ENCODE measurements at regions not wholly inside any gene's neighbourhood (a gene's known extent, or its start where the extent isn't known, plus 50 kb on each side); places are given as distances from the start of the nearest gene placed in this dataset.
A peak's percentile ranks its signal among the peaks of the same experiment; 100 is the strongest.

DNA sequence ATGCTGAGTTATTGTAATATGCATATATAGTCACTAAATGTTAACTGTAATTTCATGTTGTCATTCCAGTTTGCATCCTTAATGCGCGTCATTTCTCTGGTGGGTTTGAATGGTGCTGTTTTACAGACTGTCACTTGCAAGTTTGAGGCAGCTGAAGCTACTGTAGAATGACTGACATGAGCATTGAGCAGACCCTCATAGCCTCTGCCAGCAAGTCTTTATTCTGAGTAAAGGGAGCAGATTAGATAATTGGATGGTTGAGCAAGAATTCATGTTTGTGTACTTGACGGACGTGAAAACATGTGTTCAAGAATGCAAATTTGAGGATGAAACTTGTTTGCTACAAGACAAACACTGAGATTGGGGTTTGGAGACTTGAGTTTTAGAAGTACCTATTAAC is 854.8 kb upstream of the KLHL29 start:
- in situ Hi-C loops (cut with MboI; ENCODE audit: low pct_unique_long_range_greater_than_20kb in 2 of 9, low sequenced_read_pairs in 9 of 9, unreplicated experiment in 9 of 9) = no loop called here
- no peaks in the 10 kb centered on the region for H3K4me1 ChIP-seq (replicated peaks in 1 of 2)
- no peak for ATAC-seq (replicated peaks in 6 of 8)
- H3K4me3 ChIP-seq = no peak overlapping the region
- WGBS, 10 experiments = 62 to 100% (median 92%) methylated on average over 2 to 4 of the region's 4 CpGs; no CpG with 5 or more reads in 1 of the 10 experiments
- H3K27ac ChIP-seq = no peak overlapping the region

DNA sequence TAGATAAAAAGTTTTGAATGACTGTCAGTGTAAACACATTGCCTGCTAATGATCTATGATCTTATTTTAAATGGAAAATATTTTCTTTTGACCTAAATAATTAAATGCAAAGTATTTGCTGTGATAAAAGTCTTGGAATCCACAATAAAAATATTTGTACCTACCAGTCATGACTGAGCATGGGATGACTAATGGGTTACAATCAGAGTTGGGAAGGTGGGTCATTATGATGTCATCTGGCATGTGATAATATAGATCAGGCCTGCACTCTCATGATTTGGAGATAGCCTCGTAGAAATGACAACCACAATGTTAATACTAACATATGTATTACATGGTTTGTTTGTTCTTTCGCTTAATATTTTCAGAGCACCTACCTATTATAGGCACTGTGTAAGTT is 848.8 kb upstream of the KLHL29 start:
- Histone ChIP-seq H3K4me3 (no peak overlapping the region), H3K27ac (no peak overlapping the region), H3K4me1 (replicated peaks in 1 of 2) (no peaks in the 10 kb centered on the region)
- ATAC-seq (replicated peaks in 6 of 8) = peak in 5 of 8 experiments; percentile 73 to 90 (median 76)
- in situ Hi-C loops (cut with MboI; ENCODE audit: low pct_unique_long_range_greater_than_20kb in 2 of 9, low sequenced_read_pairs in 9 of 9, unreplicated experiment in 9 of 9) = no loop called here
- 15 to 100% (median 80%) methylated on average over 1 to 2 of the region's 2 CpGs for whole genome bisulfite sequencing, 10 experiments

DNA sequence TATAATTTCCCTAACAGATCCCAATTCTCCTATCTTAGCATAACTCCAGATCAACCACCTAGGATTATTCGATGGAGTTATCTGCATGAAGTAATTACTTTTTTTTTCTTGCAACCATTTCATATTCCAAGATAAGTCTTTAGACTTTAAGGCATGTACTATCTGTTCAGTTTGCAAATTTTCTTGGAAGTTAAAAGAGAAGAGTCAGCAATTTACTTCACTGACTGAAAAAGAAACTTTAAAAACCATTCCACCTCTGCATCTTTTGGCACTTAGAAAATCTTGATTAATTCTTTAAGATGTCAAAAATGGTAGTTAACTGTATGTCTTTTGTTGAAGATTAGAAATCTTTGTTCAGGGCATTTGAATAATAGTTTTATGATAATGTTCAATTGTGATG is 830.5 kb upstream of the KLHL29 start:
- Histone ChIP-seq H3K4me1 (replicated peaks in 1 of 2) (no peaks in the 10 kb centered on the region), H3K4me3 (no peak overlapping the region), H3K27ac (no peak overlapping the region)
- 0 to 100% (median 62%) methylated on average over 1 of the region's 1 CpG for WGBS, 10 experiments
- in situ Hi-C loops (cut with MboI; ENCODE audit: low pct_unique_long_range_greater_than_20kb in 2 of 9, low sequenced_read_pairs in 9 of 9, unreplicated experiment in 9 of 9) = no loop called here
- ATAC-seq (replicated peaks in 6 of 8) = no peak

DNA sequence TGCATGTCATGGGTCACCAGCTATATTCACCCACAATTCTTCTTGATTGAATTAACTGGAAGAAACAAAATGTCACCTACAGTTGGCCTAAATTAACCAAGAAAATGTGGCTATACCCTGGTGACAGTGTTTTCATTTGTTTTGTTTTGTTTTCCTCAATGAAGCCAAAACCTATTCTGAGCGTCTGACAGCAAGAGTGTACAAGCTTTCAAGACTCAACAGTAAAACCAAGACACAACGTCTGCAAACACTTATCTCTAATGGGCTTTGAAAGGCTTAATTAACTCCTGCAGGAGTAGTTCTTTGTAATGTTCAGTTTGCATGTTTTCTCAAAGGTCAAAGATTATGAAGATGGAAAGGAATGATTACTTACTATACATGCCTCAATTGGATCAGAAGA is 827.6 kb upstream of the KLHL29 start:
- no peak for ATAC-seq (replicated peaks in 6 of 8)
- no peak overlapping the region for H3K27ac ChIP-seq
- in situ Hi-C loops (cut with MboI; ENCODE audit: low pct_unique_long_range_greater_than_20kb in 2 of 9, low sequenced_read_pairs in 9 of 9, unreplicated experiment in 9 of 9) = no loop called here
- 0 to 80% (median 53%) methylated on average over 1 to 2 of the region's 2 CpGs for WGBS, 10 experiments
- H3K4me1 ChIP-seq (replicated peaks in 1 of 2) = no peaks in the 10 kb centered on the region
- no peak overlapping the region for H3K4me3 ChIP-seq

DNA sequence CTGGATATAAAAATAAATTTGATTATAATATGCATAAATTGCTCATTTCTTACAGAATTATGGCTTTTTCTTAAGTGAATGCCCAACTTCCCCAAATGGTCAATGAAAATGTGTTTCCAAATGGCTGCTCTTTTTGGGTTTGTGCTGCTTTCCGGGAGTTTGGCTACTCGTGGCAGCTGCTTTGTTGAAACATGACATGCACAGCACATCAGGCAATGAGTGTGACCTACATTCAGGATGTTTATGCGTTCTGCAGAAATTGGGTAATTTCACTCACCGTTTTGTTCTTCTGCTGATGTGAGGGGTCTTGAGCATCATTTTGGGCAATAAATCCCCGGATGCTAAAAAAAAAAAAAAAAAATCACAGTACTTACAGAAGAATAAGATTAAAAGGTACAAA is 825.0 kb upstream of the KLHL29 start:
- Histone ChIP-seq H3K4me3 (no peak overlapping the region), H3K4me1 (replicated peaks in 1 of 2) (no peaks in the 10 kb centered on the region), H3K27ac (no peak overlapping the region)
- WGBS, 10 experiments = 20 to 100% (median 69%) methylated on average over 1 to 5 of the region's 5 CpGs
- ATAC-seq (replicated peaks in 6 of 8) = no peak
- in situ Hi-C loops (cut with MboI; ENCODE audit: low pct_unique_long_range_greater_than_20kb in 2 of 9, low sequenced_read_pairs in 9 of 9, unreplicated experiment in 9 of 9) = no loop called here

DNA sequence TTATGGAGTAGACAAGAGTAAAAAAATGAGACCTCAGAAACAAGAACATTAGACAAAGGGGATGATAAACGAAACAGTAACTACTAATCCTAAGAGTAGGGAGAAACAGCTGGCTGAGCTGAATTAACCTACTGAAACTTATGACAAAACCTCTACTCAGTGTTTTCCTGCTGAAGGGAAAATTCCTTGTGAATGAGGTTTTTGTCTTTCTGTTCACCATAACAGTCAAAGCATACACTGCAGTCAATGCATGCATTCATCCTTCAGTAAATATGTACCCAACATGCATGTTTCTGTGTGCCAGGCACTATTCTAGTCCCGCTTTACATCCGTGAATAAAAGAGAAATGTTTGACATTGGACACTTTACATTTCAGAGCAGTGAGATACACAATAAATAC is 805.6 kb upstream of the KLHL29 start:
- WGBS, 10 experiments = 0 to 100% (median 52%) methylated on average over 1 to 3 of the region's 3 CpGs; no CpG with 5 or more reads in 1 of the 10 experiments
- no peak for ATAC-seq (replicated peaks in 6 of 8)
- in situ Hi-C loops (cut with MboI; ENCODE audit: low pct_unique_long_range_greater_than_20kb in 2 of 9, low sequenced_read_pairs in 9 of 9, unreplicated experiment in 9 of 9) = no loop called here
- no peak overlapping the region for H3K4me3 ChIP-seq
- no peak overlapping the region for H3K27ac ChIP-seq
- H3K4me1 ChIP-seq (replicated peaks in 1 of 2) = no peaks in the 10 kb centered on the region

DNA sequence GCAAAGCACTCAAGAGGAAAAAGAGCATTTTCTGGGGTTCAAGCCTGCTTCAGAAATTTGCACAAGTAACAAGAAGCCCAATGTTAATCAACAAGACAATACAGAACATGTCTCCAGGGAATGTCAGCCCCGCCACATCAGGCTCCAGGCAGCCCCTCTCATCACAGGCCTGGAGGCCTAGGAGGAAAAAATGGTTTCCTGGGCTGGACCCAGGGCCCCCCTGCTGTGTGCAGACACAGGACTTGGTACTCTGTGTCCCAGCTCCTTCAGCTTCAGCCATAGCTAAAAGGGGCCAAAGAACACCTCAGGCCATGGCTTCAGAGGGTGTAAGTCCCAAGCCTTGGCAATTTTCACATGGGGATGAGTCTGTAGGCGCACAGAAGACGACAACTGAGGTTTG is 802.9 kb upstream of the KLHL29 start:
- in situ Hi-C loops (cut with MboI; ENCODE audit: low pct_unique_long_range_greater_than_20kb in 2 of 9, low sequenced_read_pairs in 9 of 9, unreplicated experiment in 9 of 9) = no loop called here
- no peaks in the 10 kb centered on the region for H3K4me1 ChIP-seq (replicated peaks in 1 of 2)
- 0 to 100% (median 83%) methylated on average over 1 to 3 of the region's 3 CpGs; no CpG with 5 or more reads in 4 of the 10 experiments for WGBS, 10 experiments
- H3K27ac ChIP-seq = no peak overlapping the region
- no peak overlapping the region for H3K4me3 ChIP-seq
- no peak for ATAC-seq (replicated peaks in 6 of 8)

DNA sequence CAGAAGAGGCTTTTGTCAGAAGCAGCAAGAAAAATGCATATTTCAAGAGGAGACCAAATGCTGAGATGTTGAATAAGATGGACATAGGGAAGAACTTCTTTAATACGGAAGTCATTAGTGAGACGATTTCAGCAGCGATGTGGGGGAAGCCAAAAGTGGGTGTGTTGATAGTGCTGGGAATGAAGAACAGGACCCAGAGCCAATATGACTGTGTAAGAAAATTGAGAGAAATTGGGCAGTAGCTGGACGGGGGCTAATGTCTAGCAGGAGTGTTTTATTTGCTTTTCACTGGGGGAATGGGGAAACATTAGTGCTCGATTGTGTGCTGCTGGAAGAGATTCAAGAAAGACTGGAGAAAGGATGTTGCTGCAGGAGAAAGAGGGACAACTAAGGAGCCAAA is 788.7 kb upstream of the KLHL29 start:
- WGBS, 10 experiments = 0 to 100% (median 79%) methylated on average over 1 to 5 of the region's 5 CpGs
- ATAC-seq (replicated peaks in 6 of 8) = no peak
- in situ Hi-C loops (cut with MboI; ENCODE audit: low pct_unique_long_range_greater_than_20kb in 2 of 9, low sequenced_read_pairs in 9 of 9, unreplicated experiment in 9 of 9) = no loop called here
- Histone ChIP-seq H3K4me1 (replicated peaks in 1 of 2) (peaks cover 0 to 9% of the 10 kb centered on the region in 2 donors), H3K27ac (no peak overlapping the region), H3K4me3 (no peak overlapping the region)

DNA sequence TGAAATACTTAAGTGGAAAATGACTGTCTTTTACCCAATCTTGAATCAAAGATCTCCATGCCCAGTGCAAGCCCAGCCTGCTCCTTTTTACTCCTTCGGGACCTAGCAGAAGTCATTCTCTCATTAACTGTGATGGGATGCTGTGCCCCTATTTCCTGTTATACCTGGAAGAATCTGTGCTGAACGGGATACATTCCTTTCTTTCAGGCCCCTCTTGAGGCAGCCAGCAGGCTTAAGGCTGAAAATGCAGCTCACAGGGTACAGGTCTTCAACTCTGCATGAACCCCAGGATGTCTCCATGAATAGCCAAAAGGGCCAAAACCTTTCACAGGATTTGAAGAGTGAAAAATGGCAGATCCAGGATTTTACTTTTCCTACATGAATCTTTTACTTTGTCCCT is 784.8 kb upstream of the KLHL29 start:
- Histone ChIP-seq H3K27ac (no peak overlapping the region), H3K4me1 (replicated peaks in 1 of 2) (peaks cover 6 to 9% of the 10 kb centered on the region in 2 donors), H3K4me3 (no peak overlapping the region)
- WGBS, 10 experiments = 0 to 78% (median 26%) methylated on average over 1 to 2 of the region's 2 CpGs; no CpG with 5 or more reads in 3 of the 10 experiments
- ATAC-seq (replicated peaks in 6 of 8) = no peak
- in situ Hi-C loops (cut with MboI; ENCODE audit: low pct_unique_long_range_greater_than_20kb in 2 of 9, low sequenced_read_pairs in 9 of 9, unreplicated experiment in 9 of 9) = no loop called here

DNA sequence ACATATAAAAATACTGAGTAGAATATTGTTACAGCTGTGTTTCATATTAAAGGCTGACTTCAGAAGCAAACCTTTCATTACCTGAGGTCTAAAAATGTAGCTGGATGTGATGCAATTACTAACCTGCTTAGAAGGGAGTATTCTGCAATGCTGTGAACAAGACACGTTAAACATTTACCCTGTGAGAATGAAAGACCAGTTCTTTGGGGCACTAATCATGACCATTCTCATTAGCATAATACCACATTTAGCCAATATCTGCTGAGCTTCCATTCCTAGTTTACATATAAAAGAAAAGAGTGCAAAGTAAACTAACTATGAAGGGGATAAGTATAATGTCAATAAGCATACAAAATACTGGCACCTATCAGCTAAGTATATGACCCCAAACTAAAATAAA is 784.0 kb upstream of the KLHL29 start:
- no peak for ATAC-seq (replicated peaks in 6 of 8)
- H3K27ac ChIP-seq = no peak overlapping the region
- peaks cover 6 to 9% of the 10 kb centered on the region in 2 donors for H3K4me1 ChIP-seq (replicated peaks in 1 of 2)
- in situ Hi-C loops (cut with MboI; ENCODE audit: low pct_unique_long_range_greater_than_20kb in 2 of 9, low sequenced_read_pairs in 9 of 9, unreplicated experiment in 9 of 9) = no loop called here
- 0 to 67% (median 23%) methylated on average over 1 of the region's 1 CpG; no CpG with 5 or more reads in 2 of the 10 experiments for WGBS, 10 experiments
- no peak overlapping the region for H3K4me3 ChIP-seq

DNA sequence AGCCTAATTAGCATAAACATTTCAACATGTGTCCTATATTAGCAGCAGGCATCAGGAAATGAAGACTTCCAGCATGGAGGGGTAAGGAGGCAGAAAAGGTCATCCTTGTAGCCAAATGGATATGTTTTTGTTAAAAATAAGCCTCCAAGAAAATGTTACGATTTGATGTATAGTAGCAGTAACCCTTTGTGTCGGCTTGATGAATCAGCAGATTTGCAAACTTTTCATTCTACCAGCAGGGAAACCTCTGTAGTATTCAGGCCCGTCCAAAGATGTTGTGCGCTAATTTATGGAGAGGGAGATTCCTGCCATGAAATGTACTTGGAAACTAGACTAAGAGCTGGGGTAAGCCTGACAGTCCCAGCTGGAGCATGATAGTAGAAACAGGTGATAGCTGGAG is 780.8 kb upstream of the KLHL29 start:
- Histone ChIP-seq H3K27ac (no peak overlapping the region), H3K4me3 (no peak overlapping the region), H3K4me1 (replicated peaks in 1 of 2) (peaks cover 6 to 7% of the 10 kb centered on the region in 2 donors)
- no peak for ATAC-seq (replicated peaks in 6 of 8)
- in situ Hi-C loops (cut with MboI; ENCODE audit: low pct_unique_long_range_greater_than_20kb in 2 of 9, low sequenced_read_pairs in 9 of 9, unreplicated experiment in 9 of 9) = no loop called here
- WGBS, 10 experiments = 20 to 77% (median 49%) methylated on average over 2 to 4 of the region's 4 CpGs; no CpG with 5 or more reads in 2 of the 10 experiments

DNA sequence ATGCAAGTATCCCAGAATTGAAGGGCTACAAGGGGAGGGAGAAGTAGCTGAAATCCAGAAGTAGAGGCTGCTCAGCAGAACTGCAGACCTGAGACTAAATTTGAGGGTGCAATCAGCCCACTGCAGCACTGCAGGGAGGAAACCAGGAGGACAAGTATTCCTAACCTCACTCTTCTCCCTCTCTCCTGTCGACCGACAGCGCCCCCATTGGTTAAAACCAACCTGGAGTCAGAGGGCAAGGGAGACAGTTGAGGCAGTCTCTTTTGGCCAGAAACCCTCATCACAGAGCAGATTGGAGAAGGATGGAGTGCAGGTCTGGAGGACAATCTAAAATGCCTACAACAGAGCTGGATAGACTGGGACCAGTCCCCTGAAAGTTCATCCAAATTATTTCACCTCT is 768.9 kb upstream of the KLHL29 start:
- 90 to 100% (median 95%) methylated on average over 2 to 3 of the region's 3 CpGs; no CpG with 5 or more reads in 7 of the 10 experiments for WGBS, 10 experiments
- no peak for ATAC-seq (replicated peaks in 6 of 8)
- Histone ChIP-seq H3K27ac (no peak overlapping the region), H3K4me3 (no peak overlapping the region), H3K4me1 (replicated peaks in 1 of 2) (no peaks in the 10 kb centered on the region)
- in situ Hi-C loops (cut with MboI; ENCODE audit: low pct_unique_long_range_greater_than_20kb in 2 of 9, low sequenced_read_pairs in 9 of 9, unreplicated experiment in 9 of 9) = no loop called here

DNA sequence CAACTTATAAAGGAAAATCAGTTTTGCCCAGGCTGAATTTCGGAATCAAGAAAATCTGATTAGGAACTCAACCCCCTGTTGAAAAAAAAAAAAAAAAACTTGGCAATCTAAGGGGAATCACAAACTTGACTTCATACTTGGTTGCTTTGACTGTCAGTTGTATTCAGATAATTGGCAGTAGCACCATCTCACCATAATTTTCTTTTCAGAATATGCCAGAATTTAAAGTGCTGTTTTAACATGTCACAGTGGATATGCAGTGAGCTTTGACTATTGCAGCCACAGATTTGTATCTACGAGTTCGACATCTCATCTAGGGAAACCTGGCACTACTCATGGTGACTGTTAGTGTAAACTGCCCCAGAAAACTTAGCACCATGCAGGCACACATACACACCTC is 761.4 kb upstream of the KLHL29 start:
- Histone ChIP-seq H3K27ac (no peak overlapping the region), H3K4me3 (no peak overlapping the region), H3K4me1 (replicated peaks in 1 of 2) (no peaks in the 10 kb centered on the region)
- WGBS, 10 experiments = 0 to 100% (median 70%) methylated on average over 1 to 3 of the region's 3 CpGs; no CpG with 5 or more reads in 2 of the 10 experiments
- in situ Hi-C loops (cut with MboI; ENCODE audit: low pct_unique_long_range_greater_than_20kb in 2 of 9, low sequenced_read_pairs in 9 of 9, unreplicated experiment in 9 of 9) = no loop called here
- ATAC-seq (replicated peaks in 6 of 8) = no peak

DNA sequence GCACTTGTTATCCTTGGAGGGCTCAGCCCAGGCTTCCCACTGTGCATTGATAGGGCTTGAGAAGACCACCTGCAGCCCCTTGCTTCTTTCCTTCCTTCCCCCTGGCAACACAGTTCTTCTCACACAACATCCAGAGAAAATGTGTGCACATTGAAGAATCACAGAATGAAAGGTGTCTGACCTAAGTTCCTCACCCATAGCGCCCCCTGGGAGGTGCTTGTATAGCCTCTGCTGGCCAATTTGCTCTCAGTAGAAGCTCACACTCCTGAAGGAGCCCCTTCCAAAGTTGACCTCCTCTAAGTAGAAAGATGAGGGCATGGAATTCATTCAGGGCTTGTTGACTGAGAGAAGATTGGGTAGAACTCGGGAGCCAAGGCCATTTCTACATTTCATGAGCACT is 758.4 kb upstream of the KLHL29 start:
- WGBS, 10 experiments = 0 to 100% (median 15%) methylated on average over 1 to 2 of the region's 2 CpGs; no CpG with 5 or more reads in 5 of the 10 experiments
- no peak for ATAC-seq (replicated peaks in 6 of 8)
- in situ Hi-C loops (cut with MboI; ENCODE audit: low pct_unique_long_range_greater_than_20kb in 2 of 9, low sequenced_read_pairs in 9 of 9, unreplicated experiment in 9 of 9) = no loop called here
- no peaks in the 10 kb centered on the region for H3K4me1 ChIP-seq (replicated peaks in 1 of 2)
- H3K4me3 ChIP-seq = no peak overlapping the region
- no peak overlapping the region for H3K27ac ChIP-seq

All from motor neuron (in vitro differentiated cells).